ENCODE measurements at regions not wholly inside any gene's neighbourhood (a gene's known extent, or its start where the extent isn't known, plus 50 kb on each side); places are given as distances from the start of the nearest gene placed in this dataset.

GRCh38 chr3:64916937-64917336 lies 229.1 kb upstream of the ADAMTS9 start:
- Histone ChIP-seq H3K27me3 (ENCODE audit: insufficient read depth, poor library complexity, severe bottlenecking) (no peaks in the 10 kb centered on the region), H3K27ac (replicated peaks) (no peak overlapping the region), H3K4me3 (replicated peaks; ENCODE audit: insufficient read depth, low read length) (no peak overlapping the region)
- DNase-seq (ENCODE audit: low read depth in 1 of 2, low spot score in 1 of 2), result no peak
- TF ChIP-seq GABPA (IDR thresholded peaks at IDR 0.05; ENCODE audit: low read depth), result no peak
- TF ChIP-seq SPI1 (IDR thresholded peaks at IDR 0.05; ENCODE audit: borderline replicate concordance, low read depth), result no peak
- no peak for TF ChIP-seq CTCF (IDR thresholded peaks at IDR 0.05; ENCODE audit: insufficient read depth, low read length)
- TF ChIP-seq REST (IDR thresholded peaks at IDR 0.05; ENCODE audit: insufficient replicate concordance, low read depth), result no peak
- no peak for TF ChIP-seq POLR2AphosphoS5 (IDR thresholded peaks at IDR 0.05; ENCODE audit: low read depth)

GRCh38 chr3:64916192-64916798 lies 228.5 kb upstream of the ADAMTS9 start:
- TF ChIP-seq GABPA (IDR thresholded peaks at IDR 0.05; ENCODE audit: low read depth), result no peak
- no peak for TF ChIP-seq REST (IDR thresholded peaks at IDR 0.05; ENCODE audit: insufficient replicate concordance, low read depth)
- TF ChIP-seq CTCF (IDR thresholded peaks at IDR 0.05; ENCODE audit: insufficient read depth, low read length), result no peak
- no peak for TF ChIP-seq POLR2AphosphoS5 (IDR thresholded peaks at IDR 0.05; ENCODE audit: low read depth)
- TF ChIP-seq SPI1 (IDR thresholded peaks at IDR 0.05; ENCODE audit: borderline replicate concordance, low read depth), result no peak
- no peak for DNase-seq (ENCODE audit: low read depth in 1 of 2, low spot score in 1 of 2)
- Histone ChIP-seq H3K4me3 (replicated peaks; ENCODE audit: insufficient read depth, low read length) (no peak overlapping the region), H3K27me3 (ENCODE audit: insufficient read depth, poor library complexity, severe bottlenecking) (no peaks in the 10 kb centered on the region), H3K27ac (replicated peaks) (no peak overlapping the region)

- H3K27ac ChIP-seq (replicated peaks), result no peak overlapping the region
- no peak for DNase-seq (ENCODE audit: low read depth in 1 of 2, low spot score in 1 of 2)
- H3K4me3 ChIP-seq (replicated peaks; ENCODE audit: insufficient read depth, low read length), result no peak overlapping the region
- H3K27me3 ChIP-seq (ENCODE audit: insufficient read depth, poor library complexity, severe bottlenecking), result no peaks in the 10 kb centered on the region
- TF ChIP-seq GABPA (IDR thresholded peaks at IDR 0.05; ENCODE audit: low read depth), result no peak
- no peak for TF ChIP-seq REST (IDR thresholded peaks at IDR 0.05; ENCODE audit: insufficient replicate concordance, low read depth)
Measured at GRCh38 chr3:64915778-64916177, 228.0 kb upstream of the ADAMTS9 start.

Measured in HL-60 (cell line).